ENCODE measurements at regions not wholly inside any gene's neighbourhood (a gene's known extent, or its start where the extent isn't known, plus 50 kb on each side); places are given as distances from the start of the nearest gene placed in this dataset.

- no peak for TF ChIP-seq TEAD4 (IDR thresholded peaks at IDR 0.05)
- TF ChIP-seq CREB1 (IDR thresholded peaks at IDR 0.05; ENCODE audit: low read depth): no peak
- no peak for TF ChIP-seq EGR1 (IDR thresholded peaks at IDR 0.05)
- TF ChIP-seq EP300 (IDR thresholded peaks at IDR 0.05; ENCODE audit: borderline replicate concordance): no peak
- TF ChIP-seq CEBPB (IDR thresholded peaks at IDR 0.05): no peak
- TF ChIP-seq ZBTB7A (IDR thresholded peaks at IDR 0.05; ENCODE audit: low read depth): no peak
- no peak for TF ChIP-seq YY1 (IDR thresholded peaks at IDR 0.05; ENCODE audit: low read depth)
- no peak for TF ChIP-seq FOXM1 (IDR thresholded peaks at IDR 0.05; ENCODE audit: borderline replicate concordance, low read depth)
- no peak for TF ChIP-seq RAD21 (IDR thresholded peaks at IDR 0.05; ENCODE audit: low read depth)
- no peak for TF ChIP-seq TAF1 (IDR thresholded peaks at IDR 0.05; ENCODE audit: low read depth)
- TF ChIP-seq MAX (IDR thresholded peaks at IDR 0.05): no peak
- no peak for TF ChIP-seq TCF12 (IDR thresholded peaks at IDR 0.05; ENCODE audit: low read depth)
- no peak for TF ChIP-seq USF1 (IDR thresholded peaks at IDR 0.05)
- TF ChIP-seq NFIC (IDR thresholded peaks at IDR 0.05): no peak
- TF ChIP-seq REST (IDR thresholded peaks at IDR 0.05; ENCODE audit: low read depth): no peak
Observed at GRCh38 chr7:26492816-26493215, 201.2 kb downstream of the SNX10 start.

- no peak for TF ChIP-seq TCF12 (IDR thresholded peaks at IDR 0.05; ENCODE audit: low read depth)
- TF ChIP-seq TAF1 (IDR thresholded peaks at IDR 0.05; ENCODE audit: low read depth): no peak
- TF ChIP-seq RAD21 (IDR thresholded peaks at IDR 0.05; ENCODE audit: low read depth): no peak
- no peak for TF ChIP-seq TEAD4 (IDR thresholded peaks at IDR 0.05)
- TF ChIP-seq EGR1 (IDR thresholded peaks at IDR 0.05): no peak
Observed at GRCh38 chr7:26493737-26494428, 202.2 kb downstream of the SNX10 start.

GRCh38 chr7:26495569-26495968, 203.9 kb downstream of the SNX10 start:
- no peak for TF ChIP-seq EGR1 (IDR thresholded peaks at IDR 0.05)
- TF ChIP-seq YY1 (IDR thresholded peaks at IDR 0.05; ENCODE audit: low read depth): no peak
- no peak for TF ChIP-seq NFIC (IDR thresholded peaks at IDR 0.05)
- no peak for TF ChIP-seq REST (IDR thresholded peaks at IDR 0.05; ENCODE audit: low read depth)
- TF ChIP-seq CEBPB (IDR thresholded peaks at IDR 0.05): no peak
- TF ChIP-seq FOXM1 (IDR thresholded peaks at IDR 0.05; ENCODE audit: borderline replicate concordance, low read depth): no peak
- no peak for TF ChIP-seq USF1 (IDR thresholded peaks at IDR 0.05)

- TF ChIP-seq NFIC (IDR thresholded peaks at IDR 0.05) (no peak), YY1 (IDR thresholded peaks at IDR 0.05; ENCODE audit: low read depth) (no peak), EP300 (IDR thresholded peaks at IDR 0.05; ENCODE audit: borderline replicate concordance) (no peak), TAF1 (IDR thresholded peaks at IDR 0.05; ENCODE audit: low read depth) (no peak), TCF12 (IDR thresholded peaks at IDR 0.05; ENCODE audit: low read depth) (no peak), MAX (IDR thresholded peaks at IDR 0.05) (no peak)
Observed at GRCh38 chr7:26497801-26498596, 206.3 kb downstream of the SNX10 start.

GRCh38 chr7:26499315-26499897, 207.7 kb downstream of the SNX10 start:
- TF ChIP-seq USF1 (IDR thresholded peaks at IDR 0.05) (no peak), FOXM1 (IDR thresholded peaks at IDR 0.05; ENCODE audit: borderline replicate concordance, low read depth) (no peak), ZBTB7A (IDR thresholded peaks at IDR 0.05; ENCODE audit: low read depth) (no peak), TAF1 (IDR thresholded peaks at IDR 0.05; ENCODE audit: low read depth) (no peak), NFIC (IDR thresholded peaks at IDR 0.05) (no peak), YY1 (IDR thresholded peaks at IDR 0.05; ENCODE audit: low read depth) (no peak), TEAD4 (IDR thresholded peaks at IDR 0.05) (no peak), TCF12 (IDR thresholded peaks at IDR 0.05; ENCODE audit: low read depth) (no peak), REST (IDR thresholded peaks at IDR 0.05; ENCODE audit: low read depth) (no peak), EP300 (IDR thresholded peaks at IDR 0.05; ENCODE audit: borderline replicate concordance) (no peak)

Data from Ishikawa (cell line).